ENCODE measurements at regions not wholly inside any gene's neighbourhood (a gene's known extent, or its start where the extent isn't known, plus 50 kb on each side); places are given as distances from the start of the nearest gene placed in this dataset.

DNA sequence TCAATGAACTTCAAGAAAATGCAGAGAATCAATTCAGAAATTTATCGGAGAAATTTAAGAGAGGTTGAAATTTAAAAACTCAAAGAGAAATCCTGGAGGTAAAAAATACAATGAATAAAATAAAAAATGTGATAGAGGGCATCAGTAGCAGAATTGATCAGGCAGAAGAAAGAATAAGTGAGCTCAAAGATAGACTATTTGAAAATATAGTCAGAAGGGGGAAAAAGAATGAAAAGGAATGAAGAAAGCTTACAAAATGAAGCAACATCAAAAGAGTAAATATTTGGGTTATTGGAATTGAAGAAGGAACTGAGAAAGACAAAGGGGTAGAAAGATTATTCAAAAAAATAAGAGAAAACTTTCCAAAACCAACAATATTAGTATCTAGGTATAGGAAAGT lies 291.4 kb downstream of the SH2D4B start:
- no peak for TF ChIP-seq CTCF (IDR thresholded peaks at IDR 0.05)
- TF ChIP-seq MXI1 (IDR thresholded peaks at IDR 0.05; ENCODE audit: low read depth, low read length), result no peak
- no peak for TF ChIP-seq TCF12 (IDR thresholded peaks at IDR 0.05)
- TF ChIP-seq SMC3 (IDR thresholded peaks at IDR 0.05; ENCODE audit: low read depth, low read length), result no peak
- no peak for TF ChIP-seq TAF1 (IDR thresholded peaks at IDR 0.05; ENCODE audit: borderline replicate concordance, low read depth, low read length)
- TF ChIP-seq EP300 (IDR thresholded peaks at IDR 0.05; ENCODE audit: borderline replicate concordance in 1 of 2, low read depth in 1 of 2, low read length in 1 of 2), result no peak
- no peak for TF ChIP-seq JUND (IDR thresholded peaks at IDR 0.05)
- no peak for TF ChIP-seq POLR2AphosphoS5 (IDR thresholded peaks at IDR 0.05; ENCODE audit: low read depth, low read length)
- no peak for TF ChIP-seq YY1 (IDR thresholded peaks at IDR 0.05; ENCODE audit: low read depth)
- no peak for TF ChIP-seq GABPA (IDR thresholded peaks at IDR 0.05; ENCODE audit: low read depth)
- no peak for TF ChIP-seq USF2 (IDR thresholded peaks at IDR 0.05; ENCODE audit: borderline replicate concordance, low read depth, low read length)
